Astrocyte (in vitro differentiated cells and primary cell): ENCODE measurements at regions not wholly inside any gene's neighbourhood (a gene's known extent, or its start where the extent isn't known, plus 50 kb on each side); places are given as distances from the start of the nearest gene placed in this dataset.
"Not testable (repeated sequence)": the region's sequence is repeated elsewhere in the genome, so short reads cannot be mapped to it uniquely, and the experiment has no call there.

ENCODE experiments used
- DNase-seq: peaks from one replicate; pipeline ENCODE4 v3.0.0-alpha.2; 2010; ENCODE audit warnings: low read depth
- FAIRE-seq: peaks from 2 replicates; lab custom pipeline; 2011; peaks lifted over from hg19 to GRCh38; lab: Jason Lieb, UNC
- H2AFZ ChIP-seq: 2 replicates; pipeline ENCODE4 v1.6.0; 2012; ENCODE audit warnings: low read depth, low read length, inconsistent platforms
- H3K27ac ChIP-seq: 2 replicates; pipeline ENCODE4 v1.5.1; 2011; ENCODE audit warnings: low read depth, low read length, inconsistent platforms
- H3K27me3 ChIP-seq: 2 replicates; pipeline ENCODE4 v1.6.0; 2011; ENCODE audit warnings: low read length, inconsistent platforms; ENCODE audit not compliant: insufficient read depth
- H3K36me3 ChIP-seq: 2 replicates; pipeline ENCODE4 v1.5.1; 2011; ENCODE audit warnings: low read length, inconsistent platforms; ENCODE audit not compliant: insufficient read depth
- H3K4me1 ChIP-seq: 2 replicates; pipeline ENCODE4 v1.5.1; 2011; ENCODE audit warnings: low read length, inconsistent platforms; ENCODE audit not compliant: insufficient read depth
- H3K4me2 ChIP-seq: 2 replicates; pipeline ENCODE4 v1.6.0; 2012; ENCODE audit warnings: low read length, inconsistent platforms
- H3K4me3 ChIP-seq: 2 replicates; pipeline ENCODE4 v1.5.1; 2011; ENCODE audit warnings: low read depth, mild to moderate bottlenecking, low read length, inconsistent platforms; ENCODE audit not compliant: insufficient read depth
- H3K79me2 ChIP-seq: 2 replicates; pipeline ENCODE4 v1.6.0; 2012; ENCODE audit warnings: mild to moderate bottlenecking, low read length, inconsistent platforms; ENCODE audit not compliant: insufficient read depth
- H3K9ac ChIP-seq: 2 replicates; pipeline ENCODE4 v1.6.0; 2012; ENCODE audit warnings: mild to moderate bottlenecking, low read length, inconsistent platforms
- H3K9me3 ChIP-seq: 2 replicates; pipeline ENCODE4 v1.5.1; 2012; ENCODE audit warnings: low read depth, mild to moderate bottlenecking, low read length, inconsistent platforms; ENCODE audit not compliant: insufficient read depth
- H4K20me1 ChIP-seq: 2 replicates; pipeline ENCODE4 v1.6.0; 2012; ENCODE audit warnings: low read length, inconsistent platforms; ENCODE audit not compliant: insufficient read depth
- H3K27ac Mint-ChIP-seq: one replicate; pipeline ENCODE4 v1.8.0; 2021; ENCODE audit warnings: mild to moderate bottlenecking, mixed read lengths; ENCODE audit not compliant: unreplicated experiment
- H3K27me3 Mint-ChIP-seq: one replicate; pipeline ENCODE4 v1.8.0; 2021; ENCODE audit warnings: low read depth, mixed read lengths; ENCODE audit not compliant: unreplicated experiment
- H3K36me3 Mint-ChIP-seq: one replicate; pipeline ENCODE4 v1.8.0; 2021; ENCODE audit warnings: low read depth, mixed read lengths; ENCODE audit not compliant: unreplicated experiment
- H3K4me1 Mint-ChIP-seq: one replicate; pipeline ENCODE4 v1.8.0; 2021; ENCODE audit warnings: low read depth, mixed read lengths; ENCODE audit not compliant: unreplicated experiment
- H3K4me3 Mint-ChIP-seq: one replicate; pipeline ENCODE4 v1.8.0; 2021; ENCODE audit warnings: mild to moderate bottlenecking, moderate library complexity, mixed read lengths; ENCODE audit not compliant: unreplicated experiment
- H3K9me3 Mint-ChIP-seq: one replicate; pipeline ENCODE4 v1.8.0; 2021; ENCODE audit warnings: mild to moderate bottlenecking, mixed read lengths; ENCODE audit not compliant: unreplicated experiment
- EZH2 ChIP-seq: IDR thresholded peaks from 2 replicates; pipeline ENCODE4 v1.6.1; 2012; ENCODE audit warnings: mild to moderate bottlenecking, low read length, inconsistent platforms; ENCODE audit not compliant: insufficient read depth
- TF ChIP-seq, protein P1 (sequence below): IDR thresholded peaks from 2 replicates; pipeline ENCODE4 v1.5.1; 2011; ENCODE audit warnings: low read depth, mild to moderate bottlenecking, inconsistent platforms, low read length, moderate library complexity; ENCODE audit not compliant: insufficient read depth

DNA sequence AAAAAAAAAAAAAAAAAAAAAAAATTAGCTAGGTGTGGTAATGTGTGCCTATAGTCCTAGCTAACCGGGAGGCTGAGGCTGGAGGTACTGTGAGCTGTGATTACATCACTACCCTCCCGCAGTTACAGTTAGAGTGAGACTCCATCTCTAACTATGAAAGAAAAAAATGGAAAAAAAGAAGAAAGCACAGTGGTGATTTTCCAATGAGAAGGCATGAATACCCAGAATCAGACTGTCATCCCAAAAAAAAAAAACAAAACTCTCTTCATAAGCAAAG lies 269.9 kb upstream of the MKLN1 start:
- no peaks in the 10 kb centered on the region for H3K4me1 ChIP-seq
- no peaks in the 10 kb centered on the region for H3K27me3 ChIP-seq
- Mint-ChIP-seq H3K27ac (no peak overlapping the region), H3K4me1 (peaks cover 2% of the 10 kb centered on the region), H3K4me3 (no peak overlapping the region), H3K27me3 (no peaks in the 10 kb centered on the region), H3K36me3 (peaks cover 21% of the 10 kb centered on the region), H3K9me3 (no peaks in the 10 kb centered on the region)
- H3K36me3 ChIP-seq: no peaks in the 10 kb centered on the region
- H4K20me1 ChIP-seq: peaks cover 16% of the 10 kb centered on the region
- no peak overlapping the region for H3K4me3 ChIP-seq
- DNase-seq: no peak
- TF ChIP-seq, protein P1, sequence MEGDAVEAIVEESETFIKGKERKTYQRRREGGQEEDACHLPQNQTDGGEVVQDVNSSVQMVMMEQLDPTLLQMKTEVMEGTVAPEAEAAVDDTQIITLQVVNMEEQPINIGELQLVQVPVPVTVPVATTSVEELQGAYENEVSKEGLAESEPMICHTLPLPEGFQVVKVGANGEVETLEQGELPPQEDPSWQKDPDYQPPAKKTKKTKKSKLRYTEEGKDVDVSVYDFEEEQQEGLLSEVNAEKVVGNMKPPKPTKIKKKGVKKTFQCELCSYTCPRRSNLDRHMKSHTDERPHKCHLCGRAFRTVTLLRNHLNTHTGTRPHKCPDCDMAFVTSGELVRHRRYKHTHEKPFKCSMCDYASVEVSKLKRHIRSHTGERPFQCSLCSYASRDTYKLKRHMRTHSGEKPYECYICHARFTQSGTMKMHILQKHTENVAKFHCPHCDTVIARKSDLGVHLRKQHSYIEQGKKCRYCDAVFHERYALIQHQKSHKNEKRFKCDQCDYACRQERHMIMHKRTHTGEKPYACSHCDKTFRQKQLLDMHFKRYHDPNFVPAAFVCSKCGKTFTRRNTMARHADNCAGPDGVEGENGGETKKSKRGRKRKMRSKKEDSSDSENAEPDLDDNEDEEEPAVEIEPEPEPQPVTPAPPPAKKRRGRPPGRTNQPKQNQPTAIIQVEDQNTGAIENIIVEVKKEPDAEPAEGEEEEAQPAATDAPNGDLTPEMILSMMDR: no peak
- TF ChIP-seq EZH2: no peak
- H3K27ac ChIP-seq: no peak overlapping the region
- H2AFZ ChIP-seq: no peak overlapping the region
- no peak for FAIRE-seq
- H3K9ac ChIP-seq: no peak overlapping the region
- no peaks in the 10 kb centered on the region for H3K79me2 ChIP-seq
- H3K9me3 ChIP-seq: no peaks in the 10 kb centered on the region
- no peak overlapping the region for H3K4me2 ChIP-seq

DNA sequence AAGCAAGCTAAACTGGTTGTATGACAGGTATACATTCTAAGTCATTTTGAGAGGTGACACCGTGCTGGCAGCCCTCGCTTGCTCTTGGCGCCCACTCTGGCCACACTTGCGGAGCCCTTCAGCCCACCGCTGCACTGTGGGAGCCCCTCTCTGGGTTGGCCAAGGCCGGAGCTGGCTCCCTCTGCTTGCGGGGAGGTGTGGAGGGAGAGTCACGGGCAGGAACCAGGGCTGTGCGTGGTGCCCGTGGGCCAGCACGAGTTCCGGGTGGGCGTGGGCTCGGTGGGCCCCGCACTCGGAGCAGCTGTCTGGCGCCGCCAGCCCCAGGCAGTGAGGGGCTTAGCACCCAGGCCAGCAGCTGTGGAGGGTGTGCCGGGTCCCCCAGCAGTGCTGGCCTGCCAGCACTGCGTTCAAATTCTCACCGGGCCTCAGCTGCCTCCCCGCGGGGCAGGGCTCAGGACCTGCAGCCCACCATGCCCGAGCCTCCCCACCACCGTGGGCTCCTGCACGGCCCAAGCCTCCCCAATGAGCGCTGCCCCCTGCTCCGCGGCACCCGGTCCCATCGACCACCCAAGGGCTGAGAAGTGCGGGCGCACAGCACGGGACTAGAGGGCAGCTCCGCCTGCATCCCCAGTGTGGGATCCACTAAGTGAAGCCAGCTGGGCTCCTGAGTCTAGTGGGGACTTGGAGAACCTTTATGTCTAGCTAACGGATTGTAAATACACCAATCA lies 269.0 kb upstream of the MKLN1 start:
- H3K27me3 ChIP-seq, H3K27ac ChIP-seq, H3K4me2 ChIP-seq, H3K4me3 Mint-ChIP-seq, H3K9ac ChIP-seq, H3K36me3 ChIP-seq, H3K4me1 ChIP-seq, H3K9me3 Mint-ChIP-seq, H3K27me3 Mint-ChIP-seq, H3K4me3 ChIP-seq, H3K9me3 ChIP-seq, H3K27ac Mint-ChIP-seq, H3K4me1 Mint-ChIP-seq, H2AFZ ChIP-seq, DNase-seq, FAIRE-seq, H3K79me2 ChIP-seq: not testable (repeated sequence)
- peaks cover 14% of the 10 kb centered on the region for H4K20me1 ChIP-seq
- peaks cover 20% of the 10 kb centered on the region for H3K36me3 Mint-ChIP-seq

DNA sequence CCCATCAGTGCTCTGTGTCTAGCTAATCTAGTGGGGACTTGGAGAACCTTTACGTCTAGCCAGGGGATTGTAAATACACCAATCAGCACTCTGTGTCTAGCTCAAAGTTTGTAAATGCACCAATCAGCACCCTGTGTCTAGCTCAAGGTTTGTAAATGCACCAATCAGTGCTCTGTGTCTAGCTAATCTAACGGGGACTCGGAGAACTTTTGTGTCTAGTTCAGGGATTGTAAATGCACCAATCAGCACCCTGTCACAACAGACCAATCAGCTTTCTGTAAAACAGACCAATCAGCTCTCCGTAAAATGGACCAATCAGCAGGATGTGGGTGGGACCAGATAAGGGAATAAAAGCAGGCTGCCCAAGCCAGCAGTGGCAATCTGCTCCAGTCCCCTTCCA lies 268.3 kb upstream of the MKLN1 start:
- H3K36me3 ChIP-seq, H3K4me1 ChIP-seq, H3K4me3 ChIP-seq, DNase-seq, H3K27ac Mint-ChIP-seq, H3K9ac ChIP-seq, H2AFZ ChIP-seq, H3K27me3 Mint-ChIP-seq, H3K4me2 ChIP-seq, H3K79me2 ChIP-seq, H3K9me3 Mint-ChIP-seq, H3K9me3 ChIP-seq, H3K4me3 Mint-ChIP-seq, H3K27ac ChIP-seq, H3K4me1 Mint-ChIP-seq, H3K27me3 ChIP-seq, FAIRE-seq: not testable (repeated sequence)
- peaks cover 10% of the 10 kb centered on the region for H4K20me1 ChIP-seq
- H3K36me3 Mint-ChIP-seq: peaks cover 19% of the 10 kb centered on the region
